NB4 (cell line): ENCODE measurements at regions not wholly inside any gene's neighbourhood (a gene's known extent, or its start where the extent isn't known, plus 50 kb on each side); places are given as distances from the start of the nearest gene placed in this dataset.
"Not testable (repeated sequence)": the region's sequence is repeated elsewhere in the genome, so short reads cannot be mapped to it uniquely, and the experiment has no call there.

Source experiments
- DNase-seq: peaks from one replicate; pipeline ENCODE4 v3.0.0; 2010; ENCODE audit warnings: low read depth
- H3K4me3 ChIP-seq: one replicate; pipeline ENCODE4 v1.5.1; 2011; ENCODE audit warnings: mild to moderate bottlenecking, low read depth, low read length, moderate library complexity
- CTCF ChIP-seq: IDR thresholded peaks from one replicate; pipeline ENCODE4 v1.5.1; 2012; ENCODE audit warnings: low read depth, low read length
- MAX ChIP-seq: IDR thresholded peaks from 2 replicates; pipeline ENCODE4 v1.6.1; 2011; ENCODE audit warnings: low read depth, low read length
- MYC ChIP-seq: IDR thresholded peaks from 2 replicates; pipeline ENCODE4 v1.6.1; 2011; ENCODE audit warnings: low read depth, low read length
- POLR2A ChIP-seq: IDR thresholded peaks from 2 replicates; pipeline ENCODE4 v1.6.1; 2011; ENCODE audit warnings: mild to moderate bottlenecking; ENCODE audit not compliant: insufficient read length; ENCODE audit errors: extremely low read depth

GRCh38 chr5:44046619-44047364, 342.4 kb downstream of the FGF10 start:
- H3K4me3 ChIP-seq = no peak overlapping the region
- no peak for DNase-seq
- TF ChIP-seq CTCF (no peak), MAX (no peak), MYC (no peak), POLR2A (no peak)

GRCh38 chr5:44044549-44044948, 344.7 kb downstream of the FGF10 start:
- H3K4me3 ChIP-seq, DNase-seq: not testable (repeated sequence)

- no peak for DNase-seq
- no peak for TF ChIP-seq POLR2A
- no peak for TF ChIP-seq MYC
- no peak for TF ChIP-seq CTCF
- TF ChIP-seq MAX = no peak
- H3K4me3 ChIP-seq = no peak overlapping the region
Observed at GRCh38 chr5:44028226-44028625, 361.0 kb downstream of the FGF10 start.

- TF ChIP-seq CTCF = no peak
- TF ChIP-seq MAX = no peak
- TF ChIP-seq MYC = no peak
- no peak for TF ChIP-seq POLR2A
- no peak for DNase-seq
- H3K4me3 ChIP-seq = no peak overlapping the region
Observed at GRCh38 chr5:44022622-44023021, 366.6 kb downstream of the FGF10 start.

GRCh38 chr5:44011518-44011917, 377.7 kb downstream of the FGF10 start:
- no peak for DNase-seq
- TF ChIP-seq CTCF (no peak), MYC (no peak), POLR2A (no peak), MAX (no peak)
- no peak overlapping the region for H3K4me3 ChIP-seq

- DNase-seq = no peak
- TF ChIP-seq MAX = no peak
- TF ChIP-seq CTCF = no peak
- no peak for TF ChIP-seq POLR2A
- no peak overlapping the region for H3K4me3 ChIP-seq
Observed at GRCh38 chr5:44002381-44002901, 386.8 kb downstream of the FGF10 start.
